Common myeloid progenitor, CD34-positive (primary cell): ENCODE measurements at regions not wholly inside any gene's neighbourhood (a gene's known extent, or its start where the extent isn't known, plus 50 kb on each side); places are given as distances from the start of the nearest gene placed in this dataset.

Source experiments
- CTCF ChIA-PET: fragments of 350-600 bp; sonication (Branson Sonifier 250); formaldehyde crosslinking; loops from one replicate; lab custom pipeline; 2021; ENCODE audit warnings: antibody characterized with exemption; lab: Charles Lee
- POLR2A ChIA-PET: fragments of 350-600 bp; sonication (Branson Sonifier 250); formaldehyde crosslinking; loops from one replicate; lab custom pipeline; 2021; ENCODE audit warnings: antibody characterized with exemption; lab: Charles Lee
- DNase-seq, 3 donors: peaks; one replicate each; pipeline versions ENCODE4 v3.0.0 to v3.0.0-alpha.2; 2013
- H3K27ac ChIP-seq, 2 experiments: 1 replicate in 1 of 2; 2 replicates in 1 of 2; pipeline ENCODE4 v1.7.0; 2013; ENCODE audit warnings: inconsistent platforms in 2 of 2, low read length in 2 of 2, mild to moderate bottlenecking in 2 of 2, low read depth in 1 of 2, moderate library complexity in 1 of 2; ENCODE audit not compliant: severe bottlenecking in 2 of 2, insufficient read depth in 1 of 2, poor library complexity in 1 of 2
- H3K27me3 ChIP-seq, 5 experiments: replicated peaks in 2 of 5; 1 replicate in 3 of 5; 2 replicates in 2 of 5; pipeline versions ENCODE4 v1.6.1 to v1.7.0; 2013; ENCODE audit warnings: low read length in 4 of 5, mild to moderate bottlenecking in 2 of 5, moderate library complexity in 2 of 5, inconsistent platforms in 1 of 5; ENCODE audit not compliant: insufficient read depth in 5 of 5, control insufficient read depth in 4 of 5
- H3K36me3 ChIP-seq, 4 experiments: 1 replicate in 2 of 4; 2 replicates in 2 of 4; pipeline versions ENCODE4 v1.6.1 to v1.7.0; 2013; ENCODE audit warnings: low read length in 3 of 4, control low read depth in 1 of 4, mild to moderate bottlenecking in 1 of 4; ENCODE audit not compliant: control insufficient read depth in 4 of 4, insufficient read depth in 4 of 4
- H3K4me1 ChIP-seq, 4 experiments: 1 replicate in 3 of 4; 2 replicates in 1 of 4; pipeline versions ENCODE4 v1.6.1 to v1.7.1; 2013; ENCODE audit warnings: low read length in 3 of 4, mild to moderate bottlenecking in 3 of 4, control low read depth in 1 of 4, inconsistent platforms in 1 of 4, moderate library complexity in 1 of 4; ENCODE audit not compliant: control insufficient read depth in 4 of 4, insufficient read depth in 4 of 4; ENCODE audit errors: control extremely low read depth in 1 of 4
- H3K4me3 ChIP-seq, 7 experiments: 1 replicate in 4 of 7; 2 replicates in 3 of 7; pipeline versions ENCODE4 v1.5.1 to v1.7.0; 2013; ENCODE audit warnings: mild to moderate bottlenecking in 7 of 7, low read length in 6 of 7, moderate library complexity in 6 of 7, inconsistent platforms in 2 of 7, low read depth in 2 of 7, control low read depth in 1 of 7; ENCODE audit not compliant: insufficient read depth in 4 of 7, control insufficient read depth in 1 of 7; ENCODE audit errors: extremely low read depth in 1 of 7
- H3K9me3 ChIP-seq, 5 experiments: 1 replicate in 4 of 5; 2 replicates in 1 of 5; pipeline versions ENCODE4 v1.6.1 to v1.7.1; 2013; ENCODE audit warnings: low read length in 4 of 5, mild to moderate bottlenecking in 2 of 5, inconsistent platforms in 1 of 5, low read depth in 1 of 5, moderate library complexity in 1 of 5; ENCODE audit not compliant: control insufficient read depth in 4 of 5, insufficient read depth in 2 of 5; ENCODE audit errors: control extremely low read depth in 1 of 5
- WGBS: methylation state at CpG from one replicate; pipeline ENCODE4 v1.1.5; 2013; ENCODE audit not compliant: insufficient coverage; 5-methylcytosine and 5-hydroxymethylcytosine counted together

DNA sequence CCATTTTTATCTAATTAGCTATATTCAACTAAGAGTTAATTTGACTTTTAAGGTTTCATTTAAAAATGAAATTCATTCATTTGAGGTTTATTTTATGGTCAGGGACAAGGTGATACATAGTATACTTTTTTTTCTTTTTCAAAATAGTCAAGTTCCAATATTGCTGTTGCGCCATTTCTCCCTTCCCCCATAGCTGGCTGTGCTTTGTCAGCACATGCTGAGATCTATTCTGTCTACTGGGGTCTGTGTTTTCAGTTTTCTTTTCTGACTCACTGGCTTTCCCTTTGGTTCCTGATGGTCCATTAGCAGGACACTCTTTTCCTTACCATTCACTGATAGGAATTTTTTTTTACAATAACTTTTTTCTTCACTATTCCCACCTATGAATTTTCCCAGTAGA is 336.4 kb upstream of the TMEM229A start:
- no peaks in the 10 kb centered on the region for H3K27me3 ChIP-seq
- H3K9me3 ChIP-seq = no peaks in the 10 kb centered on the region
- no peak overlapping the region for H3K27ac ChIP-seq
- H3K4me3 ChIP-seq = no peak overlapping the region
- ChIA-PET CTCF (no interaction called here), POLR2A (interaction anchor here (1.0 kb wide), 1 partner anchor 61 kb away, joined by 5 read pairs; no protein-coding TSS in a partner anchor)
- no peaks in the 10 kb centered on the region for H3K36me3 ChIP-seq
- 100% methylated on average over 1 of the region's 1 CpG for WGBS
- DNase-seq = no peak
- H3K4me1 ChIP-seq = no peaks in the 10 kb centered on the region

DNA sequence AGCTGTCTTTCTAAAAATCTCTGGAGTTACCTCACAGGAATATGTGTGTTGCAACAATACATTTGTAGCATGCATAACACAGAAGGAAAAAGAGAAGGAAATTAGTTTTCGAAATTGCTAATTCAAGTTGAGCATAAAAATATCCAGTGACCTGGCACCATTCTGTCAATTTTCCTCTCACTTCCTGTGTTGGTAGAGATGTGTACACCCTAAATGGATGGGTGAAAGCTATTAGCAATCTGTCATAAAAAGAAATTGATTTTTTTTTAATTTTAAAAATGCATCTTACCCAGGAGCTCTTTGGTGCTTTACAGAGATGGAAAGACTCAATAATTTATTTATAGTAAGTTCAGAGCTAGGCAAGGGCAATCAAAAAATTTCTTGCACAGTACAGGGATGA is 333.3 kb upstream of the TMEM229A start:
- no peak overlapping the region for H3K4me3 ChIP-seq
- ChIA-PET CTCF (no interaction called here), POLR2A (no interaction called here)
- H3K4me1 ChIP-seq = no peaks in the 10 kb centered on the region
- H3K9me3 ChIP-seq = no peaks in the 10 kb centered on the region
- H3K27me3 ChIP-seq = no peaks in the 10 kb centered on the region
- H3K36me3 ChIP-seq = no peaks in the 10 kb centered on the region
- no peak for DNase-seq
- no peak overlapping the region for H3K27ac ChIP-seq
- no CpG with 5 or more reads among the region's 1 CpG for whole genome bisulfite sequencing

DNA sequence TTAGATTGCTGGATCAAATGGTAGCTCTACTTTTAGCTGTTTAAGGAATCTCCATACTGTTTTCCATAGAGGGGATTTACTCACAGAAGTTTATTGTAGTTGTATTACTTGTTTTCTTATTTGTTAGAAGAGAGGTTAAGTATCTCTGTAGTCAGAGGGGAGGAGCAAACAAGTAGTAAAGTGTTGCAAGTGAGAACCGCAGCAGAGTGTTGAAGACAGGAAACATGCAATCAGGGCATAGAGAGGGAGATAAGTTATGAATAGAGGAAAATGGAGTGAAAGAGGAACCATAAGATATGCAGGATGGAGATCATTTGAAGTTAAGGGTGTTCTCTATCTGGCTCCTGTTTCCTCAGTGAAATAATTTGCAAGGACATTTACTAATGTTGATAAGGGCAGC is 331.4 kb upstream of the TMEM229A start:
- ChIA-PET POLR2A (interaction anchor here (0.9 kb wide), 1 partner anchor 15 kb away, joined by 4 read pairs; no protein-coding TSS in a partner anchor), CTCF (no interaction called here)
- Histone ChIP-seq H3K9me3 (no peaks in the 10 kb centered on the region), H3K36me3 (no peaks in the 10 kb centered on the region), H3K27me3 (no peaks in the 10 kb centered on the region), H3K4me1 (no peaks in the 10 kb centered on the region), H3K4me3 (no peak overlapping the region), H3K27ac (no peak overlapping the region)
- DNase-seq = no peak
- WGBS = 15% methylated on average over 1 of the region's 1 CpG

DNA sequence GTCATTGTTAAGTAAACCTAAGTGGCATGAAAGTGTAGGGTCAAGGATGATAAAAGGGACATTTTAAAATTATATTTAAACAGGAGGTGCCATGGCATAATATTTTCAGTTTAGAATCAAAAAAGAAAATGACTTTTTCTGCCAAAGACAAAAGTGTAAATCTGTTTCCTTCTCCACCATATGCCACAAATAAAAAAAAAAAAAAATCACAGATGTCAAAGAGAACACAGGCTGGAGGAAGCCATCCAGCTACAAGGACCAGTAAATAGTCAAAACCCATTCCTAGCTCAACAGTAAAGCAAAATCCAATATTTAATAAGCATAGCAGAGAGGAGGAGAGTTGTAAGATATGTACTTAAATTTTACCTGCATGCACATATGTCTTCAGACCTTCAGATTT is 321.3 kb upstream of the TMEM229A start:
- no peaks in the 10 kb centered on the region for H3K27me3 ChIP-seq
- ChIA-PET POLR2A (no interaction called here), CTCF (no interaction called here)

DNA sequence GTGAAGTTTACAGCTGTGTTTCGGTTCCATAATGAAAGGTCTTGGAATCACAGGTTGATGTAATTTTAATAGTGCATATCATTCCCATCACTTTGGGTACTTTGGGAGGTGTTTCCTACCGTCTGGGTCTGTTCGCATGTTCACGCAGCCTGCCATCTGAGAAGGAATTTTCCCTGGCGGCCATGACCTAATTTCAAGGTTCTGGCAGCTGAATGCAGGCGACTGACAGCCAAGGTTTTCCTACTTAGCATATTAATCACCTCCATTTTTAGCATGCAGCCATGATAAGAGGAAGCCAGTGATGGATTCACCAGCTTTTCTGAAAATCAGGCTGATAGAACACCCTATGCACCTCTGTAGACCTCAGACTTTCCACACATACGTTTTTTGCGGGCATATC is 319.1 kb upstream of the TMEM229A start:
- 17% methylated on average over 1 of the region's 8 CpGs for WGBS
- H3K4me3 ChIP-seq = no peak overlapping the region
- no peaks in the 10 kb centered on the region for H3K4me1 ChIP-seq
- H3K27me3 ChIP-seq = no peaks in the 10 kb centered on the region
- DNase-seq = no peak
- no peak overlapping the region for H3K27ac ChIP-seq
- ChIA-PET CTCF (no interaction called here), POLR2A (interaction anchor here (0.6 kb wide), 1 partner anchor 298 kb away, joined by 7 read pairs; no protein-coding TSS in a partner anchor)
- H3K36me3 ChIP-seq = no peaks in the 10 kb centered on the region
- no peaks in the 10 kb centered on the region for H3K9me3 ChIP-seq

More for the DNA sequence above, 321.3 kb upstream of the TMEM229A start:
- H3K9me3 ChIP-seq = no peaks in the 10 kb centered on the region
- H3K4me3 ChIP-seq = no peak overlapping the region
- H3K36me3 ChIP-seq = no peaks in the 10 kb centered on the region
- H3K4me1 ChIP-seq = no peaks in the 10 kb centered on the region
- no peak for DNase-seq
- no peak overlapping the region for H3K27ac ChIP-seq

DNA sequence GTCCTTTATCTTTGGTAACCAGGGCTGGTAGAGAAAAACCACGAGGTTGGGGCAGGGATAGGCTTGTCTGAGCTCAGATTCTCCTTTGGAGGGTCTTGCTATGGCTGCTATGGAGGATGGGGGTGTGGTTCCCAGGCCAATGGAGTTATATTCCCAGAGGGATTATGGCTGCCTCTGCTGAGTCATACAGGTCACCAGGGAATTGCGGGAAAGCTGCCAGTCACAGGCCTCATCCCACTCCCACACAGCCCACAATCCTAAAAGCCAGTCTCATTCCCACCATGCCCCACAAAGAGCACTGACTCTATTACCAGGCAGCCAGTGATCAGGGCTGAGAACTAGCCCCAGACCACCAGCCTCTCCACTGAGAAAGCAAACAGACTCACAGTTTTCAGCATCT is 316.6 kb upstream of the TMEM229A start:
- CTCF ChIA-PET = no interaction called here
- Histone ChIP-seq H3K4me3 (no peak overlapping the region), H3K4me1 (no peaks in the 10 kb centered on the region), H3K27me3 (no peaks in the 10 kb centered on the region), H3K27ac (no peak overlapping the region), H3K9me3 (peaks cover 0 to 3% (median 0%) of the 10 kb centered on the region in 5 experiments), H3K36me3 (no peaks in the 10 kb centered on the region)
- DNase-seq = no peak
- WGBS = 38% methylated on average over 1 of the region's 2 CpGs
- POLR2A ChIA-PET = no interaction called here

DNA sequence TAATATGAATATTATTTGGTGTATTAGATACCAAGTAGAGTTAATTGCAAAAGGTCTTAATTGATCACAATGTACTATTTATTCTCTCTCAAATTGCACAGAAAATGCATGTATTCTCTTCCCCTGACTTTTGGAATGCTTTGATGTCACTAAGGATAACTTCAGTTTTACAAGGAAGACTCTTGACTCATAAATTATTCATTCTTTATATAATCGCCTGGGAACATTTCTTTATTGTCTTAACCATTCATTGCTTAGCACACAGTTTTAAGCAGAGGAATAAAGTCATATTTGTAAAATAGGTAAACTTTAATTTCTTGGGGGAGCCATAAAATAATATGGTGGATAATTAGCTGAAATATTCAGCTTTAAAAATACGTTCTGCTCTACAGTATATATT is 306.0 kb upstream of the TMEM229A start:
- WGBS = no CpG with 5 or more reads among the region's 2 CpGs
- CTCF ChIA-PET = no interaction called here

More for the DNA sequence above, 306.0 kb upstream of the TMEM229A start:
- no peaks in the 10 kb centered on the region for H3K4me1 ChIP-seq
- POLR2A ChIA-PET = no interaction called here
- no peak overlapping the region for H3K4me3 ChIP-seq
- no peaks in the 10 kb centered on the region for H3K27me3 ChIP-seq
- H3K36me3 ChIP-seq = no peaks in the 10 kb centered on the region
- no peak for DNase-seq
- no peak overlapping the region for H3K27ac ChIP-seq
- no peaks in the 10 kb centered on the region for H3K9me3 ChIP-seq
